Osteoblast (primary cell): ENCODE measurements at regions not wholly inside any gene's neighbourhood (a gene's known extent, or its start where the extent isn't known, plus 50 kb on each side); places are given as distances from the start of the nearest gene placed in this dataset.

ENCODE experiments used
- DNase-seq: peaks from one replicate; pipeline ENCODE4 v3.0.0; 2011; ENCODE audit warnings: low spot score, mixed read lengths; ENCODE audit not compliant: insufficient read length; ENCODE audit errors: missing footprints
- H2AFZ ChIP-seq: 2 replicates; pipeline ENCODE4 v1.6.0; 2011; ENCODE audit warnings: mild to moderate bottlenecking, low read length
- H3K27ac ChIP-seq: 2 replicates; pipeline ENCODE4 v1.5.1; 2011; ENCODE audit warnings: mild to moderate bottlenecking, low read depth, low read length, moderate library complexity
- H3K27me3 ChIP-seq: 2 replicates; pipeline ENCODE4 v1.6.0; 2012; ENCODE audit warnings: mild to moderate bottlenecking, control low read depth, inconsistent platforms, low read length, moderate library complexity; ENCODE audit not compliant: insufficient read depth
- H3K36me3 ChIP-seq: 2 replicates; pipeline ENCODE4 v1.5.1; 2011; ENCODE audit warnings: mild to moderate bottlenecking, low read length, control low read depth, moderate library complexity; ENCODE audit not compliant: insufficient read depth
- H3K4me1 ChIP-seq: 2 replicates; pipeline ENCODE4 v1.5.1; 2011; ENCODE audit warnings: mild to moderate bottlenecking, low read length, control low read depth, moderate library complexity; ENCODE audit not compliant: insufficient read depth
- H3K4me2 ChIP-seq: 2 replicates; pipeline ENCODE4 v1.6.0; 2011; ENCODE audit warnings: mild to moderate bottlenecking, low read length; ENCODE audit not compliant: insufficient read depth
- H3K4me3 ChIP-seq: fragments of 200-600 bp; sonication (generic); 3 replicates; pipeline ENCODE4 v1.5.1; 2012; ENCODE audit warnings: mild to moderate bottlenecking, low read length, inconsistent platforms; ENCODE audit not compliant: insufficient read depth
- H3K79me2 ChIP-seq: 2 replicates; pipeline ENCODE4 v1.6.0; 2012; ENCODE audit warnings: mild to moderate bottlenecking, low read length, control low read depth, inconsistent platforms; ENCODE audit not compliant: insufficient read depth
- H3K9me3 ChIP-seq: 2 replicates; pipeline ENCODE4 v1.5.1; 2011; ENCODE audit warnings: low read depth, low read length, control low read depth
- H4K20me1 ChIP-seq: 2 replicates; pipeline ENCODE4 v1.6.0; 2012; ENCODE audit warnings: mild to moderate bottlenecking, low read length, control low read depth; ENCODE audit not compliant: insufficient read depth
- CTCF ChIP-seq: IDR thresholded peaks from 2 replicates; pipeline ENCODE4 v1.5.1; 2011; ENCODE audit warnings: mild to moderate bottlenecking, low read depth, low read length, moderate library complexity; ENCODE audit errors: extremely low read depth

- Histone ChIP-seq H3K4me1 (no peaks in the 10 kb centered on the region), H4K20me1 (no peaks in the 10 kb centered on the region), H3K79me2 (no peaks in the 10 kb centered on the region), H3K4me2 (no peak overlapping the region), H3K4me3 (no peak overlapping the region), H3K27me3 (no peaks in the 10 kb centered on the region), H3K36me3 (no peaks in the 10 kb centered on the region), H3K9me3 (no peaks in the 10 kb centered on the region), H3K27ac (no peak overlapping the region), H2AFZ (no peak overlapping the region)
- TF ChIP-seq CTCF = no peak
- no peak for DNase-seq
These were observed 114.7 kb upstream of the INTU start for GRCh38 chr4:127518046-127518445.

GRCh38 chr4:127521463-127521862 lies 111.3 kb upstream of the INTU start:
- no peaks in the 10 kb centered on the region for H4K20me1 ChIP-seq
- H3K9me3 ChIP-seq = no peaks in the 10 kb centered on the region
- H3K4me3 ChIP-seq = no peak overlapping the region
- H3K27me3 ChIP-seq = no peaks in the 10 kb centered on the region
- no peaks in the 10 kb centered on the region for H3K4me1 ChIP-seq
- H3K79me2 ChIP-seq = no peaks in the 10 kb centered on the region
- H3K36me3 ChIP-seq = no peaks in the 10 kb centered on the region
- H3K4me2 ChIP-seq = no peak overlapping the region
- DNase-seq = no peak
- no peak overlapping the region for H3K27ac ChIP-seq
- H2AFZ ChIP-seq = no peak overlapping the region
- no peak for TF ChIP-seq CTCF

- no peaks in the 10 kb centered on the region for H4K20me1 ChIP-seq
- no peak overlapping the region for H3K4me3 ChIP-seq
- no peaks in the 10 kb centered on the region for H3K4me1 ChIP-seq
- no peak overlapping the region for H3K4me2 ChIP-seq
- H2AFZ ChIP-seq = no peak overlapping the region
- no peaks in the 10 kb centered on the region for H3K9me3 ChIP-seq
- DNase-seq = no peak
- H3K27me3 ChIP-seq = no peaks in the 10 kb centered on the region
- H3K79me2 ChIP-seq = no peaks in the 10 kb centered on the region
- no peak for TF ChIP-seq CTCF
- H3K27ac ChIP-seq = no peak overlapping the region
- no peaks in the 10 kb centered on the region for H3K36me3 ChIP-seq
These were observed 109.4 kb upstream of the INTU start for GRCh38 chr4:127523369-127523768.

- Histone ChIP-seq H3K27me3 (no peaks in the 10 kb centered on the region), H3K4me2 (no peak overlapping the region), H3K36me3 (no peaks in the 10 kb centered on the region), H3K4me3 (no peak overlapping the region), H3K9me3 (no peaks in the 10 kb centered on the region), H4K20me1 (no peaks in the 10 kb centered on the region), H3K4me1 (no peaks in the 10 kb centered on the region), H3K79me2 (no peaks in the 10 kb centered on the region), H2AFZ (no peak overlapping the region), H3K27ac (no peak overlapping the region)
- no peak for TF ChIP-seq CTCF
- DNase-seq = no peak
These were observed 107.1 kb upstream of the INTU start for GRCh38 chr4:127525608-127526007.
